Femur (tissue), 1 donor: ENCODE measurements at regions not wholly inside any gene's neighbourhood (a gene's known extent, or its start where the extent isn't known, plus 50 kb on each side); places are given as distances from the start of the nearest gene placed in this dataset.

Experiments
- DNase-seq: peaks from one replicate; pipeline ENCODE4 v3.0.0-alpha.2; 2017

DNA sequence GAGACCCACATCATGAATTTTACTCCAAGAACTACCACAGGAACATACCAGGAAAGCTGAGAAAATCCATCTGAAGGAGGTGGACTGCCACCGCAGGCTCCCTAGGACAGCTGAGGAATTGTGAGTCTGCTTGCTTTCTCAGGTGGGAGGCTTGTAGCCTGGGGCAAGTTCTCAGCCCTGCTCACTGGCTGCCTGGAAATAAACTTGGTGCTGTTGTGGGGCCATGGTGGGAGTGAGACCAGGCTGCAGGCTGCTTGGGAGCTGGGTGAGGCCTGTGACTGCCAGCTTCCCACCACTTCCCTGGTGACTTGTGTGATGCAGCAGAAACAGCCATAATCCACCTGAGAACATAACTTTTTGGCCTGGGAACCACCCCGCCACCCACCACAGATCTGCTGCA is 132.7 kb upstream of the RAG2 start:
- DNase-seq: no peak

DNA sequence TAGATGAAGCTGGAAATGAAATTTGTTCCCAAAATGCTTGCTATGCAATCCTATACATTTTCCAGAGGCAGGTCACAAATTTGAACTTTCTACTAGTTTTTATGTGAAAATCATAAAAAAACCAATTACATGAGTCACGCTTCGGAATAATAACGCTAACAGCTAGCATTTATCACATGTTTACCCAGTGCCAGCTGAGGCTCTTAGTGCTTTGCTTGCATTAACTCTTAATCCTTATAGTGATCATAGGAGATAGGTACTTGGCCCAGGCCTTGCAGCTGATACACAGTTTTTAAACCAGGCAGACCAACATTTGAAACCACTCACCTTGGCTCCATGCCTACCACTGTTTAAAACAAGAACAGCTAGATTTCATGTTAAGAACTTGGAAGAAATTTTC is 131.8 kb upstream of the RAG2 start:
- no peak for DNase-seq

- DNase-seq: no peak
Observed at GRCh38 chr11:36726420-36726819, 128.4 kb upstream of the RAG2 start.

DNA sequence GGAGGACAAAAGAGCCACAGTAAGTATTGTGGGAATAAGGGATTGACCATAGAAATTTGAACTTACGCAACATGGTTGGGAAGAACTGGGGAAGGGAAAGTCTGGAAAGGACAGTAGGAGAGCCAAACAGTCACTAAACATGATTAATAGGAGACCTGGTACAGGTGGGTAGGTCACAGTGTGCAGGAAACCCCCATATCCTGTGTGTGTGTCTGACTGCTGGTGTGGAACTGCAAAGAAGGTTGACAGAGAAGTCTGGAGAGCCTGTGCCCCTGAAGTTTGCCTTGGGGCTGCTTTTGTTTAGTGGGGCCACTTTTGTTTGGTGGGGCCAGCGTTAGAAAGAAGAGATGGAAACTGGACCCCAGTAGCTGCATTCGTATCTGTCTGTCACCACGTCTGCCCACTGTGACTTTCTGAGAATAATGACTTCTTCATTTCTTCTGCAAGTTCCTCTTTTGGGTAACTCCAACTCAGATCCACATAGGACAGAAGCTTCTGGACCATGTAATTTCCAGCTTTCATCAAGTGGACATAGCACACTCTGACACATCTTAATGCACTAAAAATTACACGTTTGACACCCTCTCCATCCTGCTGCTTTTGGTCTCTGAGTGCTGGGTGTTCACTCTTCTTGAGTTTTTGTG is 126.8 kb upstream of the RAG2 start:
- no peak for DNase-seq

- no peak for DNase-seq
Observed at GRCh38 chr11:36722421-36722820, 124.4 kb upstream of the RAG2 start.

DNA sequence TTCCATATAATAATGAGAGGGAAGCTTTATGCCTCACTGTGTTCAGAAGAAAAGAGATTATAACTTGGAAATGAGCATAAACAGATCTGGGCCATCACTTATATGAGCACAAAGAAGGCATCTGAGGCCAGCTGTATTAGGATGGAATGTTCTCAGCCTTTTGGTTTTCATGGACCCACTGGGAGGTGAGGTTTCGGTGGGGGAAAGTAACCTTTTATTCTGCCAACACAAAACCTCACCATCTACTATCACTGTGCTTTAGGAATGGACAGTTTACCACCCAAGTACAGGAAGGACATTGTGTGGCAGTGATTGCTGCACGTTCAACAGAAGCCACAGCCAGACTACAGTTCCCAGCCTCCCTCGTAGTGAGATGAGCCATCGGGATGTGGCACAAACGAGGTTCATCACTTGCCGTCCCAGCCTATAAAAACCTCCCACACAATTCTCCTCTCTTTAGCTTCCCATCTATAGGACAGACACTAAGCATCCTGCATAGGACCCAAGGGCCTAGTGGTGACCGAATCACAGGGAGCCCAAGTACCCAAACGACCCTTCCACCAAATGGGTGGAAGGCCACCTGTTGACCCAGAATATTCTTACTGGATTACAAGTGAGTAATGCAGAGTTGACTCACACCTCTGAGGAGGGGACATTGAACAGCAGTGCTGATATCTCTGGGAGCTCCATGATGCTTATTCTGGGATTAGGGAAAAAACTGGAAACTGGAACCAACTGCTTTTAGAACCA is 121.5 kb upstream of the RAG2 start:
- DNase-seq: peak; percentile 32

- no peak for DNase-seq
Observed at GRCh38 chr11:36718451-36718850, 120.4 kb upstream of the RAG2 start.

GRCh38 chr11:36713715-36714114 is 115.7 kb upstream of the RAG2 start:
- peak; percentile 54 for DNase-seq

DNA sequence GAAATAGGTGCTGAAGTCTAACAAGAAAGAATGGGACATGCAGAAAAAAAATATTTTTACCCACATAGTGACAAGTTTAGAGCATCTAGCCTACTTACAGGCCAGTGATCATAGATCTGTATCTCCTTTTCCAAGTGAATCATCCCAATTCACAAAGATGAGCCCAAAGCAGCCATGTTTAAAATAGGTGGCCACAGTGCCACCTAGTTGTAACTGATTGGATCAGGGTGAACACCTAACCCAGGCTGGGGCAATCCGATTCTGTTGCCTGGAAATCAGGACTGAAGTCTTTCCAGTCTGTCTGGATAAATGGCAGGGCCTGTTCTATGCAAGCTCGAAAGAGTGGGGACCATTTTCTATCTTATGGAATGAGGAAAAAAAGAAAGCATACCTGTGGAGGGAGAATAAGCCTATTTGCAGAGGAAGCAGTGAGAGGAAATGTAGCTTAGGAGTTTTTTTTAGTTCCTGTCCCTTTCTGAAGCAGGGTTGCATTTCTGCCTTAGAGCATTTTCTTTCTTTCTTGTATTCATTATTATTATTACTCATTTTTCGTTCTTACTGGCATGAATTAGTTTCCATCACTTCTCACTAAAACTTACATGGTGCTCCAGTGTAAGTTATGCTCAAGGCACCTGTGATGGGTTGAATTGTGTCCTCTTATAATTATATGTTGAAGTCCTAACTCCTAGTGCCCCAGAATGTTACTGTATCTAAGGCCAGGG is 113.2 kb upstream of the RAG2 start:
- DNase-seq: no peak
